ENCODE measurements at regions not wholly inside any gene's neighbourhood (a gene's known extent, or its start where the extent isn't known, plus 50 kb on each side); places are given as distances from the start of the nearest gene placed in this dataset.
"Not testable (repeated sequence)": the region's sequence is repeated elsewhere in the genome, so short reads cannot be mapped to it uniquely, and the experiment has no call there.

DNA sequence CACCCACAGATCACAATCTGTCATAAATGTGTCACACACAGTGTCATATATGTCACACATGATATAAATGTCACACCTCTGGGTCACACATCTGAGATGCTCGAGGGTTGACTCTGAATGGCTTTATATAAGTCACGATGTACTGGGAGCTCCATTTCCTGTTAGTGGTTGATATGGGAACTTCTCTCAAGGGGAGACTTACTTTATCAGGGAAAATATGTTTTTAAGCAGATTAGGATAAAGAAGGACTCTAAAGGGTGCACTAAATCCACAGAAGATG is 83.9 kb upstream of the MEF2A start:
- DNase-seq, result no peak

GRCh38 chr15:99482993-99483392 is 82.8 kb upstream of the MEF2A start:
- no peak for DNase-seq

GRCh38 chr15:99485153-99485961 is 80.4 kb upstream of the MEF2A start:
- no peak for DNase-seq

DNA sequence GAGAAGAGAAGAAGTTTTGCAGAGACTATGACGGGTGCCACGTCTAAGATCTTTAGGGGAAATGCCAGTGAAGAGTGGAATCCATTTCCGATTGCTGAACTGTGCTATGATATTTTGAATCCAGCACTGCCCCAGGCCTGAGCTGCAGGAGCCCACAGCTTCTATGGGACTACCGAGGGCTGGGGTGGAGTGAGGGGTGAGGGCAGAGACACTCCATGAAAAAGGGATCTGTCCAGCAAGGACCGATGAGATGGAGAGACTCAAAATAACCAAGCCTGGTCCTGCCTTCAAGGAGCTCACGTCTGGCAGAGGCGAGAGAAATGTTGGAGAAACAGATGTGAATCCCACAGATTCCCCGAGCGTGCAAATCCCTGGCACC is 79.8 kb upstream of the MEF2A start:
- DNase-seq, result no peak

- DNase-seq, result peak in 17 of 56 donors; percentile 20 to 66 (median 33)
Observed at GRCh38 chr15:99486371-99487336, 79.1 kb upstream of the MEF2A start.

GRCh38 chr15:99487337-99487730 is 78.5 kb upstream of the MEF2A start:
- no peak for DNase-seq

DNA sequence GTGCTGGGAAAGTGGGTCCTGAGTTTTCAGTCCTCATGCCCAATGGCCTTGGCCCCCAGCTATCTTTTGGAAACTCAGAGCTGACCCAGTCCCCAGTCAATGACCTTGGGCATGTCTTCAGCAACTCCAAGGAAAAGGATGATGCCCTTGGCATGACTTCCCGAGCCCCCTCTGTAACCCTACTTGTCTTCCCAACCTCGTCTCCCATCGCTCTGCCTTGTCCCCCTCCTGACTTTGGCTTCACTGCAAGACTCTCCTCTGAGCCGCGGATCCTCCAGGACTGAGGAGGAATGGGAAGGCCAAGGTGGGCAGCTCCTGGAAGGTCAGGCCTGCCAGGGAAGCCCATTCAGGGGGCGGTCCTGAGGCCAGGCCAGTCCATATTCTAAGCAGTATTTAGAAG is 73.5 kb upstream of the MEF2A start:
- no peak for DNase-seq

DNA sequence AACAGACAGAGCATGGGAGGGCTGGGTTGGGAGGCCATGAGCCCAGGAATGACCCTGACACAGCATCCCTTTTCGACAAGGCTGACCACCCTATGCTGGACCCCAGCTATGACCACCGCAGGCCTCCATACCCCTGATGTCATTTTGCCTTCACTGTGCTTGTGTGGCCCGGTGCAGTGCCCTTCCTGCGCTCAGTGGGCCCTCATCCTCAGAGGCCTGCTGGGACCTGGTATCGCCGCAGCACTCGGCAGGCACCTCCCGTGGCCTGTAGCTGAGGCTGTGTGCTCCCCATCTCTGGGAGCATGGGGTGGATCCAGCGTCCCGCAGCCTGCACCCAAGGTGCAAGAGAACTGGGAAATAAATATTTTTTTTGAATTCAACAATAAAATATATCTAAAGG is 73.1 kb upstream of the MEF2A start:
- no peak for DNase-seq

GRCh38 chr15:99493461-99493860 is 72.3 kb upstream of the MEF2A start:
- DNase-seq, result no peak

- not testable (repeated sequence) for DNase-seq
Observed at GRCh38 chr15:99494536-99495233, 71.1 kb upstream of the MEF2A start.

GRCh38 chr15:99495430-99496301 is 70.1 kb upstream of the MEF2A start:
- DNase-seq, result no peak

DNA sequence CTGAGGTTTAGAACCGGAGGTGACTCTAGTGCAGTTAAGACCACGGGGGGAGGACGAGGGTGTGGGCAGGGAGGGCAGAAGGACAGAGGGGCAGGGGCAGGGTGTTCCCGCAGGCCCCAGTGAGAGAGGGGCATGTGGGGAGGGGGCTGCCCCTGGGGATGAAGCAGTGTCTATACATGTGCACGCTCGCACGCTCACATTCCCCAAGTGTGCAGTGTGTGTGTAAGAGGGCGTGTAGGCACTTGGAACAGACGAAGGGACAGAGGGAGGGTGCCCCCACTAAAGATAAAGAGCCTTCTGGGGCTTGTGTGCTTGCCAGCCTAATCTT is 69.5 kb upstream of the MEF2A start:
- no peak for DNase-seq

DNA sequence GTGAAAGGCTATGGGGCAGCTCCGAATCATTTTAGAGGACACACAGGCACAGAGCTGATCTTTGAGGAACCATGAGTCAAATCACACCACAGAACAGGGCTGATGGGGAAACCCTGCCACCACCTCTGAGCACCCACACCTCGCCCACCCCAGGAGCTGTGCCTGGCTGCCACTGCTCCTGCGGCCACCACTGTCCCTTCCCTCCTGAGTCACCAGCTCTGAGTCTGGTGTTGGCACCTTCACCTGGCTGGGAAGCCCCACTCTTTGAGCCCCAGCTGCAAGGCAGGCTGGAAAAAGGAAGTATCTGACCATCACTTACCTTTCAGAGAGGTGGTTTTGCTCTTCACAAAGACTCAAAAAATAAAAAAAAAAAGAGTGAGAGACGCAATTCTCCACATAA is 63.6 kb upstream of the MEF2A start:
- no peak for DNase-seq

GRCh38 chr15:99502661-99503060 is 63.1 kb upstream of the MEF2A start:
- no peak for DNase-seq

DNA sequence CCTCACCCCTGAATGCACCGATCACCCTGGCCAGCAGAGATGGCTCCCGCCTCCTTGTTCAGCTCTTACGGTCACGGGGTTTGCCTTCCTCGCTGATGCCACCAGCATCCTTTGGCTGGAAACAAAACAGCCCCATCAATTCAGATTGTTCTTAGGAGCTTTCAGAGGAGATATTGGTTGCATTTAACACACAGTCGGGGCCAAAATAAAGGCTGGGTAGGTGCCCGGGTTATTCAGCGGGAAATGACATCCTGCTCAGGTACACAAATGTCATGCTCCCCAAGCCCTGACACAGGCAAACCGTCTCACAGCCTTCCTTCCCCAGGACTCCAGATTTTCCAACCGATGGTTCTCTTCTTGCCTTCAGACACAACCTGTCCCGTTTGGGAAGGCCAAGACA is 62.4 kb upstream of the MEF2A start:
- no peak for DNase-seq

DNA sequence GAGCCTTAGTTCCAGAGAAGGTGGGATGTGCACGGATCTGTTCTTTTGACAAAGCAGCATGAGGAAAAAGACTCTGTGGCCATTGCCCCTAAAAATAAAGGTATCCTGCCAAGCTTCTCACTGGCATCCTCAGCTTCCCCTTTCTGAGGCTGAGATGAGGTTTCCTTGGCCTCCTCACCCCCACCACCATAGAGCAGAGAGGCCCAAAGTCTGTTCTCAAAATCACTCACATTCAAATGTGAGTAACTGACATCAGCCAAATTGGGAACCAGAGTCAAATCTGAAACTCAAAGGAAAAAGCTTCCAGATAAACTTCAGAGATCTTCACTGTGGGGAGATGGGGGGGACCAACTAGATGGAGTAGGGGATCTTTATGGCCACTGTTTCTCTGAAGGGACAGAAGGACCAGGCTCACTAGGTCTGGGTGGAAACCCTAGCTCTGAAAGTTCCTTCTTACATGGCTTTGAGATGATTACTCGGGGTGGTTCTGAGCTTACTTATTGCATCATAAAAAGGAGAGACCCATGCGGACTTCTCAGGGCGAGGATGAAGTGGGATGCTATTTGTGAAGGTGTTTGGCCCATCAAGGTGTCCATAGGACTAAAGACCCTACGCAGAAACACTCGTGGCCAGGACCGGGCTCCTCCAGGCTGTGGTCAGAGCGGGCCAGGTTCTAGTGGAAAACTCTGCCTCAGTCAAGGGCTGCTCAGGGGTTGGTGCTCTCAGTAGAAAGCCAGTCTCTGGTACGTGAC is 61.5 kb upstream of the MEF2A start:
- DNase-seq, result no peak

GRCh38 chr15:99504823-99505551 is 60.8 kb upstream of the MEF2A start:
- DNase-seq, result no peak

DNA sequence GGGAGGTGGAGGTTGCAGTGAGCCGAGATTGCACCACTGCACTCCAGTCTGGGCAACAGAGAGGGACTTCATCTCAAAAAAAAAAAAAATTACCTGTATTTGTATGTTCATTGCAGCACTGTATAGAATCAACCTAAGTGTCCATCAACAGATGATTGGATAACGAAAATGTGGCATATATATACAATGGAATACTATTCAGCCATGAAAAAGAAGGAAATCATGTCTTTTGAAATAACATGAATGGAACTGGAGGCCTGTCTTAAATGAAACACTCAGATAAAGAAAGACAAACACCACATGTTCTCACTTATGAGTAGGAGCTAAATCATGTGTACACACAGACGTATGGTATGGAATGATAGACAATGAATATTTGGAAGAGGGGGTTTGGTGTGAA is 59.4 kb upstream of the MEF2A start:
- no peak for DNase-seq

- no peak for DNase-seq
Observed at GRCh38 chr15:99507016-99507503, 58.7 kb upstream of the MEF2A start.

All from nucleus accumbens (tissue), 56 donors.